GM21360 (cell line): ENCODE measurements at regions not wholly inside any gene's neighbourhood (a gene's known extent, or its start where the extent isn't known, plus 50 kb on each side); places are given as distances from the start of the nearest gene placed in this dataset.
"Not testable (repeated sequence)": the region's sequence is repeated elsewhere in the genome, so short reads cannot be mapped to it uniquely, and the experiment has no call there.

Source experiments
- ATAC-seq: cut with Tn5 transposase; IDR thresholded peaks from one replicate; pipeline ENCODE4 v1.9.1; 2021; ENCODE audit warnings: mild to moderate bottlenecking, moderate library complexity; ENCODE audit not compliant: unreplicated experiment

- no peak for ATAC-seq
Observed at GRCh38 chr2:168300460-168300859, 53.1 kb upstream of the STK39 start.

DNA sequence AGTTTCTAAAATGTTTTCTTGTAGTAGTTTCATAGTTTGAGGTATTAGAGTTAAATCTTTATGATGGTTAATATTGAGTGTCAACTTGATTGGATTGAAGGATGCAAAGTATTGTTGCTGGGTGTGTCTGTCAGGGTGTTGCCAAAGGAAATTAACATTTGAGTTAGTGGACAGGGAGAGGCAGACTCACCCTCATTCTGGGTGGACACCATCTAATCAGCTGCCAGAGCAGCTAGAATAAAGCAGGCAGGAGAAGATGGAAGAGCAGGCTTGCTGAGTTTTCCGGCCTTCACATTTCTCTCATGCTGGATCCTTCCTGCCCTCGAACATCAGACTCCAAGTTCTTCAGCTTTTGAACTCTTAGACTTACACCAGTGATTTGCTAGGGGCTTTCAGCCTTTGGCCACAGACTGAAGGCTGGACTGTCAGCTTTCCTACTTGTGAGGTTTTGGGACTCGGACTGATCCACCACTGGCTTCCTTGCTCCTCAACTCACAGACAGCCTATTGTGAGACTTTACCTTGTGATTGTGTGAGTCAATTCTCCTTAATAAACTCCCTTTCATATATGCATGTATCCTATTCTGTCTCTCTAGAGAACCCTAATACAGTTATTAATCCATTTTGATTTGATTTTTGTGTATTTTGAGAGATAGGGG lies 56.8 kb upstream of the STK39 start:
- no peak for ATAC-seq

DNA sequence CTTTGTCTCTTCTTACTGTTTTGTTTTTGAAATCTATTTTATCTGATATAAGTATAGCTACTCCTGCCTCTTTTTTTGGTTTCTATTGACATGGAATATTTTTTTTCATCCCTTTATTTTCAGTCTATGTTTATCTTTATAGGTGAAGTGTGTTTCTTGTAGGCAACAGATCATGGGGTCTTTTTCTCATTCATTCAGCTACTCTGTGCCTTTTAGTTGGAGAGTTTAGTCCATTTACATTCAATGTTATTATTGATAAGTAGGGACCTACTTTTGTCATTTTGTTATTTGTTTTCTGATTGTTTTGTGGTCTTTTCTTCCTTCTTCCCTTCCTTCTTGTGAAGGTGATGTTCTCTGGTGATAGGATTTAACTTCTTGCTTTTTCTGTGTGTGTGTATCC lies 60.0 kb upstream of the STK39 start:
- no peak for ATAC-seq

- no peak for ATAC-seq
Observed at GRCh38 chr2:168310580-168310979, 63.2 kb upstream of the STK39 start.

- ATAC-seq = no peak
Observed at GRCh38 chr2:168311261-168311910, 64.0 kb upstream of the STK39 start.

GRCh38 chr2:168312036-168312822 lies 64.8 kb upstream of the STK39 start:
- no peak for ATAC-seq

GRCh38 chr2:168314236-168314635 lies 66.8 kb upstream of the STK39 start:
- ATAC-seq = no peak

- ATAC-seq = no peak
Observed at GRCh38 chr2:168315331-168316072, 68.1 kb upstream of the STK39 start.

- ATAC-seq = no peak
Observed at GRCh38 chr2:168316073-168316440, 68.7 kb upstream of the STK39 start.

DNA sequence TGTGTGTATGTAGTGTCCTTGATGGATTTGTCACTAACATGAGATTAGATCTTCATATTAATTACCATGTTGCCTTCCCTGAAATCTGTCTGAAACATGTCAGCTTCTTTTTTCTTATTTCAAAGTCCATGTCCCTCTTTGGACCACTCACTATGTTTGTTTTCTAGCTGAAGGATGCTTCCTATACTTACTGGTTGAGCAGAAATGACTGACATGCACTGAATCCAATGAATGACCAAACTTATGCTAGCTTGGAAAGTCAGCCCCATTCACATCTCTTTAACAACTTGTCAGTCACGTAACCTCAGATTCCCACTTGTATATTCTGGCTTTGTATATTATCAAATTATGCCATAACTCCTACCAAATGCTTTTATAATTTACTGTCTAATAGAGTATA lies 69.9 kb upstream of the STK39 start:
- ATAC-seq = no peak

- ATAC-seq = no peak
Observed at GRCh38 chr2:168320267-168320666, 72.9 kb upstream of the STK39 start.

DNA sequence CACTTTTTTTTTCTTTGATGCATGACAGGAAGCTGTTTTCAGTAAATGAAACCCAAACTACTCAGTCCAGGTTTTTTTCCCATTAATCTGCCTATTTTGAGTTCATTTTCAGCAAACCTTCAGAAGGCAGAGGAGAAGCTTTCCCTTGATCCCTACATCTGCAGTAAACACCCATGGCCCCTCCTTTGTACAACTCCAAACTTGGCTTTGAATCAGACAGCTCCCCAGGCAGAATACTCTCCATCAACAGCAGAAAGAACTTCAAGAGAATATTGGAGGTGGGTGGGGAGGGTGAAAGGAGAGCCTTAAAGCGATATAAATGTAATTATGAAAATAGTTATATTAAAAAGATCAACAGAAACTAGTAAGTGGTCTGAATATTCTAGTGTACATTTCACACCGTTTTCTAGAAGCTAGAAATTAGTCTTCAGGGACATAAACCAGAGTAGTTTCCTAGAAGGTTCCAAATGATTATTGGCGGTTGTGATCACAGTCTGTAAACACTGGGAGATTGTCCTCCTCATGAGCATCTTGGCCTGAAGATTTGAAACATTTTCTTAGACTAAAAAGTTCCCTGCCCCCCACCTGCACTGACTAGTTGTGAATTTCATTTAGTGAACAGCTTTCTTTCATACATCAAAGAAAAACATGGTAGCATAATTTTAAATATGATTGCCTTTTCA lies 75.1 kb upstream of the STK39 start:
- no peak for ATAC-seq

DNA sequence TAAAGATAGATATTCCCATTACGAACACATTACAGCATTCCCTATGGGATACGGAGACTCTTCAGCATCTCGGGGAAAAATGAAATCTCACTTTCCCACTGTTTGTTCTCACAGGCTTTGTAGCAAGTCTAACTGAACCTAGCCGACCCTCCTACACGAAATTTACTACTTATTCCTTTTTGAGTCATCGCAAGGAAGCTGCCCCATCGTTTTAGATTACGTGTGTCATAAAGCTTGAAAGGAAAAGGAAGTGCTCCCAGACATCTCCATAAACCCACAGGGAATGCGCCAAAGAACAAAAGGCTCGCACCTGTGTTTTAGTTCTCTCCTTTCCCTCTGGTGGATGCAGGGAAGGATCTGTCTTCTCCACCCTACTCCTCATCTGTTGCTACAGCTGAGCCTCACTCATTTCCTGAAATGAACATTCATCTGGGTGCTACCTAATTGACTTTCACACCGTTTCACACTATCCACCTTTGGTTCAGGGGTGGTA lies 76.2 kb upstream of the STK39 start:
- no peak for ATAC-seq

- ATAC-seq = no peak
Observed at GRCh38 chr2:168326572-168326971, 79.2 kb upstream of the STK39 start.

GRCh38 chr2:168327328-168327727 lies 79.9 kb upstream of the STK39 start:
- ATAC-seq = no peak

DNA sequence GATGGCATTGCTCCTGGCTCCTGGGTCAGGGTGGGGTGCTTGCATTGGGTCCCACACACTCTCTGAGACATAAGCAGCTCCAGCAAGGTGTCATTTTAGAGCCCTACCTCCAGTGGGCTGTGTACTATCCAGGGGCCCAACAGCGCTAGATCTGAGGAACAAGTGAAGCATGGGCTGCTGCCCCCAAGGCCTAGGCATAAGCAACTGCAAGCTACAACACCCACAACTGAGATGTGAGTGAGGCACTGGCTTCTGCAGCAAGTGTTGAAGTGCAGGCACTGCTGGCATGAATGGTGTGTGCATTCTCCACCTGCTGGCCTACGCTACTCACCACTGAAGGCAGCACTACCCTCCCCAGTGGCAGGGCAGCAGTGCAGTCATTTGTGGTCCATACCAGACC lies 81.0 kb upstream of the STK39 start:
- no peak for ATAC-seq

DNA sequence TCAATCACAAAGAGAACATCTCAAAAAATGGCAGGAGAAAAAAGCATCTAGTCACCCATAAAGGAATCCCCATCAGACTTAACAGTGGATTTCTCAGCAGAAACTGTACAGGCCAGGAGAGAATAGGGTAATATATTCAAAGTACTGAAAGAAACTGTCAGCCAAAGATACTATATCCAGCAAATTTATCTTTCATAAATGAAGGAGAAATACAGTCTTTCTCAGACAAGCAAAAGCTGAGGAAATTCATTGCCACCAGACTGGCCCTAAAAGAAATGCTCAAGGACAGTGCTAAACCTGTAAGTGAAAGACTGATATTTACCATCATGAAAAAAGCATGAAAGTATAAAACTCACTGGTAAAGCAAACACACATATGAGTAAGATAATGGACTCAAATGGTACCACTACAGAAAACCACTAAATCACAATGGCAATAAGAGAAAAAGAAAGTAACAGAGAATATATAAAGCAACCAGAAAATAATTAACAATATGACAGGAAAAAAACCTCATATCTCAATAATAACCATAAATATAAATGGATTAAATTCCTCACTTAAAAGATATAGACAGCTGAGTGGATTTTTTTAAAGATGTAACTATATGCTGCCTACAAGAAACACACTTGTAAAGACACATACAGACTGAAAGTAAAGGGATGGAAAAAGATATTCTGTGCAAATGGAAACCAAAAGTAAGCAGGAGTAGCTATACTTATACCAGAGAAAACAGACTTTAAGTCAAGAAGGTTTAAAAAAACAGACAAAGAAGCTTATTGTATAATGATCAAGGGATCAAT lies 83.4 kb upstream of the STK39 start:
- ATAC-seq = no peak

DNA sequence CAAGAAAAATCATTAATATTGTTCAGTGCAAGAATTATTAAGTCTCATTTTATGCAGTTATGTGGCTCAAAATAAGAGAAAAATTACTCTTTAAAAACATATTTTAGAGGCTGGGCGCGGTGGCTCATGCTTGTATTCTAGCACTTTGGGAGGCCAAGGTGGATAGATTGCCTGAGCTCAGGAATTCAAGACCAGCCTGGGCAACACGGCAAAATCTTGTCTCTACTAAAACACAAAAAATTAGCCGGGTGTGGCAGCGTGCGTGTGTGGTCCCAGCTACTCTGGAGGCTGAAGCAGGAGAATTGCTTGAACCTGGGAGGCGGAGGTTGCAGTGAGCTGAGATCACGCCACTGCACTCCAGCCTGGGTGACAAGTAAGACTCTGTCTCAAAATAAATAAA lies 87.9 kb upstream of the STK39 start:
- ATAC-seq = not testable (repeated sequence)

GRCh38 chr2:168336786-168337388 lies 89.5 kb upstream of the STK39 start:
- ATAC-seq = peak; percentile 73
